HCT116 (cell line): ENCODE measurements at regions not wholly inside any gene's neighbourhood (a gene's known extent, or its start where the extent isn't known, plus 50 kb on each side); places are given as distances from the start of the nearest gene placed in this dataset.

ENCODE experiments used
- ATAC-seq: fragments of 200-7000 bp; cut with Tn5 transposase; 2 replicates; pipeline ENCODE4 v1.9.1; 2020; ENCODE audit warnings: mild to moderate bottlenecking, moderate library complexity
- BruUV-seq: library from RNA; stranded (reverse); fragments of 400-500 nt; replicated peaks from 2 replicates; lab custom pipeline; 2021; lab: Mats Ljungman, UMichigan
- CTCF ChIA-PET: fragments of 300-600 bp; sonication (Branson Sonifier 250); formaldehyde crosslinking; loops from one replicate; lab custom pipeline; 2021; ENCODE audit warnings: antibody characterized with exemption; lab: Charles Lee
- POLR2A ChIA-PET: fragments of 300-600, 350-600 bp; sonication (Branson Sonifier 250); formaldehyde crosslinking; loops from one replicate; lab custom pipeline; 2021; ENCODE audit warnings: antibody characterized with exemption; lab: Charles Lee
- RAD21 ChIA-PET, 2 experiments: fragments of 300-600 bp; sonication (Branson Sonifier 250); formaldehyde crosslinking; loops; one replicate each; lab custom pipeline; 2023; ENCODE audit warnings: low total read pairs in 2 of 2; ENCODE audit not compliant: uncharacterized antibody in 2 of 2, unreplicated experiment in 2 of 2, low non-redundant PET in 1 of 2; lab: Charles Lee
- DNase-seq: peaks from one replicate; pipeline ENCODE4 v3.0.0-alpha.2; 2010; ENCODE audit warnings: low read depth, low spot score
- H2AFZ ChIP-seq: fragments of 200-600 bp; shearing (Covaris generic), sonication (generic); 2 replicates; pipeline ENCODE4 v1.6.1; 2017; ENCODE audit warnings: low read depth, mixed run types, mixed read lengths, antibody characterized with exemption, low read length; ENCODE audit not compliant: poor library complexity, severe bottlenecking
- H3K27ac ChIP-seq: 2 replicates; pipeline ENCODE4 v1.5.1; 2012; ENCODE audit warnings: low read depth, low read length
- H3K27me3 ChIP-seq: fragments of 200-600 bp; sonication (generic); 2 replicates; pipeline ENCODE4 v1.6.1; 2016; ENCODE audit warnings: mixed run types, low read length, mixed read lengths; ENCODE audit not compliant: insufficient read depth
- H3K36me3 ChIP-seq, 2 experiments: fragments of 200-500 bp in 1 of 2; fragments of 200-600 bp in 1 of 2; sonication (Bioruptor generic) in 1 of 2; sonication (generic) in 1 of 2; 2 replicates each; pipeline versions ENCODE4 v1.5.1 to v1.6.1; 2014 to 2016; ENCODE audit warnings: low read length in 2 of 2, inconsistent platforms in 1 of 2, mixed read lengths in 1 of 2, mixed run types in 1 of 2; ENCODE audit not compliant: insufficient read depth in 2 of 2, control insufficient read depth in 1 of 2
- H3K4me1 ChIP-seq, 2 experiments: fragments of 200-600 bp in 1 of 2; sonication (generic) in 1 of 2; 2 replicates each; pipeline versions ENCODE4 v1.5.1 to v1.6.1; 2012 to 2017; ENCODE audit warnings: low read length in 2 of 2, inconsistent platforms in 1 of 2, mild to moderate bottlenecking in 1 of 2, mixed read lengths in 1 of 2, mixed run types in 1 of 2, moderate library complexity in 1 of 2; ENCODE audit not compliant: insufficient read depth in 2 of 2, control insufficient read depth in 1 of 2
- H3K4me2 ChIP-seq: fragments of 200-600 bp; sonication (generic); 2 replicates; pipeline ENCODE4 v1.6.1; 2017; ENCODE audit warnings: mixed run types, low read length, mixed read lengths
- H3K4me3 ChIP-seq, 2 experiments: fragments of 200-600 bp in 1 of 2; sonication (generic) in 1 of 2; replicated peaks in 1 of 2; 2 replicates each; pipeline ENCODE4 v1.5.1; 2011 to 2016; ENCODE audit warnings: low read length in 2 of 2, control low read depth in 1 of 2, low read depth in 1 of 2, mild to moderate bottlenecking in 1 of 2, mixed read lengths in 1 of 2, mixed run types in 1 of 2
- H3K79me2 ChIP-seq: fragments of 200-600 bp; sonication (generic); 2 replicates; pipeline ENCODE4 v1.6.1; 2017; ENCODE audit warnings: mild to moderate bottlenecking, mixed run types, low read length, moderate library complexity, mixed read lengths; ENCODE audit not compliant: insufficient read depth
- H3K9ac ChIP-seq: fragments of 200-600 bp; sonication (generic); 2 replicates; pipeline ENCODE4 v1.6.1; 2016; ENCODE audit warnings: low read length, mixed read lengths
- H3K9me2 ChIP-seq: fragments of 200-600 bp; sonication (generic), shearing (Covaris generic); 2 replicates; pipeline ENCODE4 v1.6.1; 2017; ENCODE audit warnings: mixed run types, mild to moderate bottlenecking, moderate library complexity; ENCODE audit not compliant: insufficient read depth
- H3K9me3 ChIP-seq, 2 experiments: fragments of 200-500 bp in 1 of 2; fragments of 200-600 bp in 1 of 2; sonication (Bioruptor generic) in 1 of 2; sonication (generic) in 1 of 2; 2 replicates each; pipeline ENCODE4 v1.6.1; 2014 to 2017; ENCODE audit warnings: low read length in 2 of 2, mixed read lengths in 2 of 2, inconsistent platforms in 1 of 2, low read depth in 1 of 2, mild to moderate bottlenecking in 1 of 2, mixed run types in 1 of 2, moderate library complexity in 1 of 2; ENCODE audit not compliant: control insufficient read depth in 1 of 2, insufficient read depth in 1 of 2
- H4K20me1 ChIP-seq: fragments of 200-600 bp; sonication (generic), shearing (Covaris generic); 2 replicates; pipeline ENCODE4 v1.6.1; 2017; ENCODE audit warnings: mixed run types, mild to moderate bottlenecking, moderate library complexity; ENCODE audit not compliant: insufficient read depth
- ATF3 ChIP-seq: IDR thresholded peaks from 2 replicates; pipeline ENCODE4 v1.6.1; 2012
- CBX3 ChIP-seq: IDR thresholded peaks from 2 replicates; pipeline ENCODE4 v1.6.1; 2012; ENCODE audit warnings: low read depth
- CEBPB ChIP-seq: IDR thresholded peaks from 2 replicates; pipeline ENCODE4 v1.6.1; 2012; ENCODE audit warnings: low read depth
- ELF1 ChIP-seq: IDR thresholded peaks from 2 replicates; pipeline ENCODE4 v1.6.1; 2012; ENCODE audit warnings: low read depth, borderline replicate concordance
- EZH2 ChIP-seq: fragments of 200-600 bp; sonication (generic); IDR thresholded peaks from 2 replicates; pipeline ENCODE4 v1.6.1; 2017; ENCODE audit warnings: antibody characterized with exemption, mixed run types
- EZH2phosphoT487 ChIP-seq: fragments of 200-600 bp; IDR thresholded peaks from 2 replicates; pipeline ENCODE4 v1.6.1; 2018; ENCODE audit warnings: antibody characterized with exemption, borderline replicate concordance
- FOSL1 ChIP-seq: IDR thresholded peaks from 2 replicates; pipeline ENCODE4 v1.6.1; 2012; ENCODE audit warnings: low read depth
- JUND ChIP-seq: IDR thresholded peaks from 2 replicates; pipeline ENCODE4 v1.6.1; 2012
- POLR2A ChIP-seq: IDR thresholded peaks from 2 replicates; pipeline ENCODE4 v1.7.0; 2011; ENCODE audit warnings: borderline replicate concordance; ENCODE audit not compliant: insufficient read depth, insufficient read length; ENCODE audit errors: extremely low read depth
- POLR2AphosphoS5 ChIP-seq: IDR thresholded peaks from 2 replicates; pipeline ENCODE4 v1.6.1; 2011; ENCODE audit warnings: mild to moderate bottlenecking, low read depth, low read length, moderate library complexity
- SIN3A ChIP-seq: IDR thresholded peaks from 2 replicates; pipeline ENCODE4 v1.6.1; 2012; ENCODE audit warnings: low read depth
- SP1 ChIP-seq: IDR thresholded peaks from 2 replicates; pipeline ENCODE4 v1.6.1; 2012; ENCODE audit warnings: low read depth
- SRF ChIP-seq: IDR thresholded peaks from 2 replicates; pipeline ENCODE4 v1.6.1; 2012; ENCODE audit warnings: low read depth
- YY1 ChIP-seq: IDR thresholded peaks from 2 replicates; pipeline ENCODE4 v1.6.1; 2011; ENCODE audit warnings: low read length, low read depth, moderate library complexity, mild to moderate bottlenecking; ENCODE audit not compliant: insufficient replicate concordance; ENCODE audit errors: extremely low read depth
- ZFX ChIP-seq: fragments of 450-650 bp; IDR thresholded peaks from 2 replicates; pipeline ENCODE4 v1.6.1; 2017
- intact Hi-C: fragments of 100-400 bp; cut with micrococcal nuclease; formaldehyde crosslinking; loops from 2 replicates; pipeline ENCODE4 v1.10.0; 2022
- TF ChIP-seq, protein P1 (sequence below): IDR thresholded peaks from 2 replicates; pipeline ENCODE4 v1.6.1; 2012
- TF ChIP-seq, protein P2 (sequence below), 3 experiments: fragments of 200-600 bp in 1 of 3; sonication (generic) in 1 of 3; IDR thresholded peaks in 2 of 3; conservative IDR thresholded peaks in 1 of 3; 2 replicates each; pipeline ENCODE4 v1.5.1; 2012 to 2017; ENCODE audit warnings: low read depth in 2 of 3, low read length in 2 of 3, antibody characterized with exemption in 1 of 3, borderline replicate concordance in 1 of 3, control low read depth in 1 of 3, mild to moderate bottlenecking in 1 of 3, mixed read lengths in 1 of 3, mixed run types in 1 of 3, moderate library complexity in 1 of 3; ENCODE audit not compliant: insufficient read depth in 1 of 3
- TF ChIP-seq, protein P3 (sequence below): IDR thresholded peaks from 2 replicates; pipeline ENCODE4 v1.6.1; 2011; ENCODE audit warnings: mild to moderate bottlenecking, low read length, moderate library complexity; ENCODE audit not compliant: insufficient replicate concordance; ENCODE audit errors: extremely low read depth

- Histone ChIP-seq H3K9me2 (no peaks in the 10 kb centered on the region), H4K20me1 (no peaks in the 10 kb centered on the region), H2AFZ (no peak overlapping the region), H3K4me3 (no peak overlapping the region), H3K9ac (no peak overlapping the region), H3K79me2 (no peaks in the 10 kb centered on the region), H3K4me2 (no peak overlapping the region), H3K9me3 (peaks cover 5 to 49% of the 10 kb centered on the region in 2 experiments; a peak in 2 of 4 replicates), H3K27me3 (no peaks in the 10 kb centered on the region), H3K36me3 (no peaks in the 10 kb centered on the region), H3K27ac (no peak overlapping the region), H3K4me1 (no peaks in the 10 kb centered on the region)
- no peak for ATAC-seq
- intact Hi-C loops = no loop called here
- no peak for DNase-seq
- BruUV-seq = no TSS peak
- POLR2A ChIA-PET = no interaction called here
- TF ChIP-seq ELF1 (no peak), SP1 (no peak), POLR2A (no peak), ATF3 (no peak), SRF (no peak), CEBPB (no peak), SIN3A (no peak), CBX3 (no peak), POLR2AphosphoS5 (no peak), EZH2 (no peak), FOSL1 (no peak), ZFX (no peak), EZH2phosphoT487 (no peak), YY1 (no peak), JUND (no peak)
- TF ChIP-seq, protein P1, sequence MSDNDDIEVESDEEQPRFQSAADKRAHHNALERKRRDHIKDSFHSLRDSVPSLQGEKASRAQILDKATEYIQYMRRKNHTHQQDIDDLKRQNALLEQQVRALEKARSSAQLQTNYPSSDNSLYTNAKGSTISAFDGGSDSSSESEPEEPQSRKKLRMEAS = no peak
- TF ChIP-seq, protein P2, sequence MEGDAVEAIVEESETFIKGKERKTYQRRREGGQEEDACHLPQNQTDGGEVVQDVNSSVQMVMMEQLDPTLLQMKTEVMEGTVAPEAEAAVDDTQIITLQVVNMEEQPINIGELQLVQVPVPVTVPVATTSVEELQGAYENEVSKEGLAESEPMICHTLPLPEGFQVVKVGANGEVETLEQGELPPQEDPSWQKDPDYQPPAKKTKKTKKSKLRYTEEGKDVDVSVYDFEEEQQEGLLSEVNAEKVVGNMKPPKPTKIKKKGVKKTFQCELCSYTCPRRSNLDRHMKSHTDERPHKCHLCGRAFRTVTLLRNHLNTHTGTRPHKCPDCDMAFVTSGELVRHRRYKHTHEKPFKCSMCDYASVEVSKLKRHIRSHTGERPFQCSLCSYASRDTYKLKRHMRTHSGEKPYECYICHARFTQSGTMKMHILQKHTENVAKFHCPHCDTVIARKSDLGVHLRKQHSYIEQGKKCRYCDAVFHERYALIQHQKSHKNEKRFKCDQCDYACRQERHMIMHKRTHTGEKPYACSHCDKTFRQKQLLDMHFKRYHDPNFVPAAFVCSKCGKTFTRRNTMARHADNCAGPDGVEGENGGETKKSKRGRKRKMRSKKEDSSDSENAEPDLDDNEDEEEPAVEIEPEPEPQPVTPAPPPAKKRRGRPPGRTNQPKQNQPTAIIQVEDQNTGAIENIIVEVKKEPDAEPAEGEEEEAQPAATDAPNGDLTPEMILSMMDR (IDR thresholded peaks at IDR 0.05 in 2 of 3, conservative IDR thresholded peaks at IDR 0.05 in 1 of 3; ENCODE audit: borderline replicate concordance in 1 of 3, insufficient read depth in 1 of 3, low read depth in 2 of 3, low read length in 2 of 3) = no peak
- TF ChIP-seq, protein P3, sequence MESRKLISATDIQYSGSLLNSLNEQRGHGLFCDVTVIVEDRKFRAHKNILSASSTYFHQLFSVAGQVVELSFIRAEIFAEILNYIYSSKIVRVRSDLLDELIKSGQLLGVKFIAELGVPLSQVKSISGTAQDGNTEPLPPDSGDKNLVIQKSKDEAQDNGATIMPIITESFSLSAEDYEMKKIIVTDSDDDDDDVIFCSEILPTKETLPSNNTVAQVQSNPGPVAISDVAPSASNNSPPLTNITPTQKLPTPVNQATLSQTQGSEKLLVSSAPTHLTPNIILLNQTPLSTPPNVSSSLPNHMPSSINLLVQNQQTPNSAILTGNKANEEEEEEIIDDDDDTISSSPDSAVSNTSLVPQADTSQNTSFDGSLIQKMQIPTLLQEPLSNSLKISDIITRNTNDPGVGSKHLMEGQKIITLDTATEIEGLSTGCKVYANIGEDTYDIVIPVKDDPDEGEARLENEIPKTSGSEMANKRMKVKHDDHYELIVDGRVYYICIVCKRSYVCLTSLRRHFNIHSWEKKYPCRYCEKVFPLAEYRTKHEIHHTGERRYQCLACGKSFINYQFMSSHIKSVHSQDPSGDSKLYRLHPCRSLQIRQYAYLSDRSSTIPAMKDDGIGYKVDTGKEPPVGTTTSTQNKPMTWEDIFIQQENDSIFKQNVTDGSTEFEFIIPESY = no peak
- CTCF ChIA-PET = no interaction called here
- RAD21 ChIA-PET = no interaction called here
Measured at GRCh38 chr10:2251631-2252030, 514.3 kb upstream of the ADARB2 start.
